H9 (cell line): ENCODE measurements at regions not wholly inside any gene's neighbourhood (a gene's known extent, or its start where the extent isn't known, plus 50 kb on each side); places are given as distances from the start of the nearest gene placed in this dataset.

Experiments used
- DNase-seq: peaks from one replicate; pipeline ENCODE4 v3.0.0-alpha.2; 2017
- H2AFZ ChIP-seq: one replicate; pipeline ENCODE4 v1.6.1; 2013; ENCODE audit warnings: mild to moderate bottlenecking, low read length, control low read depth, moderate library complexity
- H2AK5ac ChIP-seq: 2 replicates; pipeline ENCODE4 v1.6.1; 2013; ENCODE audit warnings: low read length, control low read depth, mixed read lengths; ENCODE audit not compliant: insufficient read length
- H2BK120ac ChIP-seq: one replicate; pipeline ENCODE4 v1.6.1; 2013; ENCODE audit warnings: low read depth, mild to moderate bottlenecking, low read length, control low read depth, inconsistent platforms; ENCODE audit not compliant: poor library complexity, severe bottlenecking
- H2BK12ac ChIP-seq: 2 replicates; pipeline ENCODE4 v1.6.1; 2013; ENCODE audit warnings: low read length, control low read depth, mixed read lengths, low read depth; ENCODE audit not compliant: insufficient read length
- H2BK15ac ChIP-seq: 2 replicates; pipeline ENCODE4 v1.6.1; 2013; ENCODE audit warnings: low read depth, low read length, control low read depth
- H2BK20ac ChIP-seq: one replicate; pipeline ENCODE4 v1.6.1; 2013; ENCODE audit warnings: low read depth, mild to moderate bottlenecking, low read length, control low read depth, inconsistent platforms; ENCODE audit not compliant: poor library complexity, severe bottlenecking
- H2BK5ac ChIP-seq: 2 replicates; pipeline ENCODE4 v1.6.1; 2013; ENCODE audit warnings: low read length, control low read depth, mixed read lengths; ENCODE audit not compliant: insufficient read length
- H3K14ac ChIP-seq: 2 replicates; pipeline ENCODE4 v1.6.1; 2013; ENCODE audit warnings: low read length, control low read depth; ENCODE audit not compliant: insufficient read depth
- H3K18ac ChIP-seq: 2 replicates; pipeline ENCODE4 v1.6.1; 2013; ENCODE audit warnings: low read depth, mild to moderate bottlenecking, mixed read lengths, low read length, control low read depth; ENCODE audit not compliant: insufficient read length
- H3K23ac ChIP-seq: 2 replicates; pipeline ENCODE4 v1.6.1; 2013; ENCODE audit warnings: low read length, control low read depth, mixed read lengths, low read depth; ENCODE audit not compliant: insufficient read length
- H3K23me2 ChIP-seq: 2 replicates; pipeline ENCODE4 v1.6.1; 2013; ENCODE audit warnings: low read depth, mild to moderate bottlenecking, mixed read lengths, low read length, control low read depth; ENCODE audit not compliant: insufficient read length, poor library complexity, severe bottlenecking
- H3K27ac ChIP-seq: 2 replicates; pipeline ENCODE4 v1.5.1; 2013; ENCODE audit warnings: low read length, control low read depth, mixed read lengths, low read depth; ENCODE audit not compliant: insufficient read length
- H3K27me3 ChIP-seq: 2 replicates; pipeline ENCODE4 v1.6.1; 2013; ENCODE audit warnings: low read length, control low read depth, inconsistent platforms; ENCODE audit not compliant: insufficient read depth
- H3K4ac ChIP-seq: 2 replicates; pipeline ENCODE4 v1.6.1; 2013; ENCODE audit warnings: low read depth, mild to moderate bottlenecking, control low read depth, inconsistent platforms, low read length, moderate library complexity
- H3K4me1 ChIP-seq: 2 replicates; pipeline ENCODE4 v1.6.1; 2013; ENCODE audit warnings: low read length, control low read depth, inconsistent platforms; ENCODE audit not compliant: insufficient read depth
- H3K4me2 ChIP-seq: 2 replicates; pipeline ENCODE4 v1.6.1; 2013; ENCODE audit warnings: low read length, control low read depth, mixed read lengths; ENCODE audit not compliant: insufficient read length, insufficient read depth
- H3K56ac ChIP-seq: 2 replicates; pipeline ENCODE4 v1.6.1; 2013; ENCODE audit warnings: low read depth, mild to moderate bottlenecking, mixed read lengths, low read length, control low read depth; ENCODE audit not compliant: insufficient read length
- H3K79me1 ChIP-seq: 2 replicates; pipeline ENCODE4 v1.6.1; 2013; ENCODE audit warnings: low read depth, mild to moderate bottlenecking, moderate library complexity, low read length, control low read depth, inconsistent platforms; ENCODE audit not compliant: insufficient read depth, poor library complexity, severe bottlenecking
- H3K79me2 ChIP-seq: 2 replicates; pipeline ENCODE4 v1.6.1; 2013; ENCODE audit warnings: low read length, control low read depth, inconsistent platforms; ENCODE audit not compliant: insufficient read depth
- H3K9ac ChIP-seq: 2 replicates; pipeline ENCODE4 v1.6.1; 2013; ENCODE audit warnings: low read length, control low read depth, mixed read lengths; ENCODE audit not compliant: insufficient read length; ENCODE audit errors: extremely low read depth
- H3K9me3 ChIP-seq: one replicate; pipeline ENCODE4 v1.6.1; 2013; ENCODE audit warnings: low read depth, low read length, inconsistent platforms; ENCODE audit not compliant: control insufficient read depth
- H3T11ph ChIP-seq: one replicate; pipeline ENCODE4 v1.6.1; 2013; ENCODE audit warnings: mild to moderate bottlenecking, low read length, control low read depth, inconsistent platforms
- H4K20me1 ChIP-seq: one replicate; pipeline ENCODE4 v1.6.1; 2013; ENCODE audit not compliant: control insufficient read depth, insufficient read length, insufficient read depth
- H4K5ac ChIP-seq: 2 replicates; pipeline ENCODE4 v1.6.1; 2013; ENCODE audit warnings: low read depth, mild to moderate bottlenecking, mixed read lengths, low read length, control low read depth; ENCODE audit not compliant: insufficient read length
- H4K8ac ChIP-seq: replicated peaks from 2 replicates; pipeline ENCODE4 v1.6.1; 2013; ENCODE audit warnings: low read length, control low read depth, mixed read lengths, low read depth; ENCODE audit not compliant: insufficient read length
- H4K91ac ChIP-seq: 2 replicates; pipeline ENCODE4 v1.6.1; 2013; ENCODE audit warnings: low read depth, mild to moderate bottlenecking, moderate library complexity, mixed read lengths, low read length, control low read depth; ENCODE audit not compliant: insufficient read length
- H3K27ac Mint-ChIP-seq, 3 experiments: 2 replicates in 2 of 3; 3 replicates in 1 of 3; pipeline ENCODE4 v1.8.0; 2020 to 2021; ENCODE audit warnings: mixed read lengths in 3 of 3, mild to moderate bottlenecking in 1 of 3, moderate library complexity in 1 of 3
- H3K27me3 Mint-ChIP-seq: 2 replicates; pipeline ENCODE4 v1.8.0; 2021; ENCODE audit warnings: low read depth, mild to moderate bottlenecking, moderate library complexity, mixed read lengths
- H3K36me3 Mint-ChIP-seq, 3 experiments: 2 replicates in 2 of 3; 3 replicates in 1 of 3; pipeline ENCODE4 v1.8.0; 2020 to 2021; ENCODE audit warnings: low read depth in 3 of 3, mixed read lengths in 3 of 3; ENCODE audit not compliant: insufficient read depth in 1 of 3
- H3K4me1 Mint-ChIP-seq, 2 experiments: 2 replicates each; pipeline ENCODE4 v1.8.0; 2020; ENCODE audit warnings: mixed read lengths in 2 of 2
- H3K4me3 Mint-ChIP-seq, 2 experiments: 2 replicates in 1 of 2; 3 replicates in 1 of 2; pipeline ENCODE4 v1.8.0; 2020 to 2021; ENCODE audit warnings: mild to moderate bottlenecking in 2 of 2, mixed read lengths in 2 of 2, moderate library complexity in 1 of 2
- H3K9me3 Mint-ChIP-seq, 2 experiments: 2 replicates in 1 of 2; 3 replicates in 1 of 2; pipeline ENCODE4 v1.8.0; 2020; ENCODE audit warnings: mild to moderate bottlenecking in 2 of 2, mixed read lengths in 2 of 2, moderate library complexity in 1 of 2
- WGBS: extraction: QIAGEN DNeasy Blood & Tissue Kit; methylation state at CpG from one replicate; pipeline ENCODE4 v1.1.7; 2013; ENCODE audit warnings: missing lambda C conversion rate, low lambda C conversion rate, mixed read lengths; ENCODE audit not compliant: insufficient read length; ENCODE audit errors: extremely low coverage; 5-methylcytosine and 5-hydroxymethylcytosine counted together
- TF ChIP-seq, protein P1 (sequence below): fragments of 200-600 bp; sonication (generic); conservative IDR thresholded peaks from 3 replicates; pipeline ENCODE4 v1.8.0; 2021; ENCODE audit warnings: antibody characterized with exemption, mild to moderate bottlenecking

DNA sequence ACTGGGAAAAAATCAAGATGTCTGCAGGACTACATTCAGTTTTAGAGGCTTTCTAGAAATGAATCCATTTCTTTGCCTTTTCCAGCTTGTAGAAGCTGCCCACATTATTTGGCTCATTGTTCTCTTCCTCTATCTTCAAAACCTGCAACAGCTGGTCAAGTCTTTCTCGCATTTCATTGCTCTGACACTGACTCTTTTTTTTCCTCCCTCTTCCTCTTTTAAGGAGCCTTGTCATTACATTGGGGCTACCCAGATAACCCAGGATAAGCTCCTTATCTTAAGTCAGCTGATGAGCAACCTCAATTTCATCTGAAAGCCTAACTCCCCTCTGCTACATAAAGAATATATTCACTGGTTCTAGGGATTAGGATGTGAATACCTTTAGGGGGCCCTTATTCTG, 53.2 kb upstream of the CEP162 start:
- no peak overlapping the region for H3K23ac ChIP-seq
- H3K56ac ChIP-seq, result no peak overlapping the region
- H3K18ac ChIP-seq, result no peak overlapping the region
- peaks cover 7 to 9% of the 10 kb centered on the region in 2 experiments for H3K4me1 Mint-ChIP-seq
- no peak overlapping the region for H3K14ac ChIP-seq
- H3K36me3 Mint-ChIP-seq, result no peaks in the 10 kb centered on the region
- no peaks in the 10 kb centered on the region for H3K79me2 ChIP-seq
- no peak overlapping the region for H3K4me2 ChIP-seq
- H3K9me3 Mint-ChIP-seq, result no peaks in the 10 kb centered on the region
- no peaks in the 10 kb centered on the region for H3K4me1 ChIP-seq
- no peak overlapping the region for H4K5ac ChIP-seq
- H3T11ph ChIP-seq, result no peak overlapping the region
- H2AFZ ChIP-seq, result no peak overlapping the region
- no peaks in the 10 kb centered on the region for H3K9me3 ChIP-seq
- no peak overlapping the region for H2BK12ac ChIP-seq
- H2BK20ac ChIP-seq, result no peak overlapping the region
- WGBS, result no CpG with 5 or more reads among the region's 1 CpG
- no peak overlapping the region for H2BK5ac ChIP-seq
- no peak overlapping the region for H4K8ac ChIP-seq
- no peak overlapping the region for H3K27ac ChIP-seq
- no peak overlapping the region for H2BK15ac ChIP-seq
- no peak overlapping the region for H4K91ac ChIP-seq
- DNase-seq, result no peak
- no peaks in the 10 kb centered on the region for H4K20me1 ChIP-seq
- H3K9ac ChIP-seq, result no peak overlapping the region
- no peak overlapping the region for H2AK5ac ChIP-seq
- H3K4ac ChIP-seq, result no peak overlapping the region
- H3K27ac Mint-ChIP-seq, result no peak overlapping the region
- H3K23me2 ChIP-seq, result no peaks in the 10 kb centered on the region
- H3K27me3 ChIP-seq, result no peaks in the 10 kb centered on the region
- TF ChIP-seq, protein P1, sequence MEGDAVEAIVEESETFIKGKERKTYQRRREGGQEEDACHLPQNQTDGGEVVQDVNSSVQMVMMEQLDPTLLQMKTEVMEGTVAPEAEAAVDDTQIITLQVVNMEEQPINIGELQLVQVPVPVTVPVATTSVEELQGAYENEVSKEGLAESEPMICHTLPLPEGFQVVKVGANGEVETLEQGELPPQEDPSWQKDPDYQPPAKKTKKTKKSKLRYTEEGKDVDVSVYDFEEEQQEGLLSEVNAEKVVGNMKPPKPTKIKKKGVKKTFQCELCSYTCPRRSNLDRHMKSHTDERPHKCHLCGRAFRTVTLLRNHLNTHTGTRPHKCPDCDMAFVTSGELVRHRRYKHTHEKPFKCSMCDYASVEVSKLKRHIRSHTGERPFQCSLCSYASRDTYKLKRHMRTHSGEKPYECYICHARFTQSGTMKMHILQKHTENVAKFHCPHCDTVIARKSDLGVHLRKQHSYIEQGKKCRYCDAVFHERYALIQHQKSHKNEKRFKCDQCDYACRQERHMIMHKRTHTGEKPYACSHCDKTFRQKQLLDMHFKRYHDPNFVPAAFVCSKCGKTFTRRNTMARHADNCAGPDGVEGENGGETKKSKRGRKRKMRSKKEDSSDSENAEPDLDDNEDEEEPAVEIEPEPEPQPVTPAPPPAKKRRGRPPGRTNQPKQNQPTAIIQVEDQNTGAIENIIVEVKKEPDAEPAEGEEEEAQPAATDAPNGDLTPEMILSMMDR, result no peak
- no peak overlapping the region for H2BK120ac ChIP-seq
- no peak overlapping the region for H3K4me3 Mint-ChIP-seq
- peaks cover 2% of the 10 kb centered on the region; the same call in 1 of the 2 replicates for H3K27me3 Mint-ChIP-seq
- no peaks in the 10 kb centered on the region for H3K79me1 ChIP-seq
